Mesendoderm (in vitro differentiated cells): ENCODE measurements at regions not wholly inside any gene's neighbourhood (a gene's known extent, or its start where the extent isn't known, plus 50 kb on each side); places are given as distances from the start of the nearest gene placed in this dataset. TPM values are rescaled to one million over a fixed set of nuclear protein-coding genes. Genes with fewer than 3 reads are reported as not detected.

ENCODE experiments used
- DNase-seq: peaks from one replicate; pipeline ENCODE4 v3.0.0; 2013
- H2AK5ac ChIP-seq: 2 replicates; pipeline ENCODE4 v1.6.1; 2013; ENCODE audit warnings: low read length, inconsistent platforms
- H2BK120ac ChIP-seq: 2 replicates; pipeline ENCODE4 v1.6.1; 2013; ENCODE audit warnings: low read depth, mild to moderate bottlenecking, low read length, moderate library complexity, mixed read lengths
- H2BK15ac ChIP-seq: replicated peaks from 2 replicates; pipeline ENCODE4 v1.6.1; 2013; ENCODE audit warnings: low read depth, mild to moderate bottlenecking, moderate library complexity
- H2BK5ac ChIP-seq: 2 replicates; pipeline ENCODE4 v1.6.1; 2013; ENCODE audit warnings: low read length, inconsistent platforms
- H3K18ac ChIP-seq: 2 replicates; pipeline ENCODE4 v1.6.1; 2013; ENCODE audit warnings: mild to moderate bottlenecking, low read length, mixed read lengths
- H3K23ac ChIP-seq: one replicate; pipeline ENCODE4 v1.6.1; 2013; ENCODE audit warnings: low read length
- H3K27ac ChIP-seq: 2 replicates; pipeline ENCODE4 v1.5.1; 2013; ENCODE audit warnings: low read depth, mild to moderate bottlenecking, inconsistent platforms, low read length, moderate library complexity
- H3K27me3 ChIP-seq: 2 replicates; pipeline ENCODE4 v1.6.1; 2013; ENCODE audit warnings: low read length, control low read depth, mild to moderate bottlenecking, inconsistent platforms; ENCODE audit not compliant: insufficient read depth, poor library complexity
- H3K36me3 ChIP-seq: 2 replicates; pipeline ENCODE4 v1.6.1; 2013; ENCODE audit warnings: low read length, inconsistent platforms; ENCODE audit not compliant: control insufficient read depth, insufficient read depth
- H3K4ac ChIP-seq: one replicate; pipeline ENCODE4 v1.6.1; 2013; ENCODE audit warnings: low read depth, mild to moderate bottlenecking, low read length, moderate library complexity
- H3K4me1 ChIP-seq: 2 replicates; pipeline ENCODE4 v1.6.1; 2013; ENCODE audit warnings: low read depth, low read length, inconsistent platforms; ENCODE audit not compliant: control insufficient read depth
- H3K4me2 ChIP-seq: 2 replicates; pipeline ENCODE4 v1.6.1; 2013; ENCODE audit warnings: low read length
- H3K4me3 ChIP-seq: 2 replicates; pipeline ENCODE4 v1.5.1; 2013; ENCODE audit warnings: mild to moderate bottlenecking, low read length
- H3K56ac ChIP-seq: one replicate; pipeline ENCODE4 v1.6.1; 2013; ENCODE audit warnings: low read length
- H3K79me1 ChIP-seq: 2 replicates; pipeline ENCODE4 v1.6.1; 2013; ENCODE audit warnings: low read length, inconsistent platforms
- H3K79me2 ChIP-seq: 2 replicates; pipeline ENCODE4 v1.6.1; 2013; ENCODE audit warnings: mild to moderate bottlenecking, low read length; ENCODE audit not compliant: control insufficient read depth, insufficient read depth
- H3K9ac ChIP-seq: 2 replicates; pipeline ENCODE4 v1.6.1; 2013; ENCODE audit warnings: low read length, inconsistent platforms
- H4K5ac ChIP-seq: one replicate; pipeline ENCODE4 v1.6.1; 2013; ENCODE audit warnings: low read length
- H4K8ac ChIP-seq: one replicate; pipeline ENCODE4 v1.6.1; 2013; ENCODE audit warnings: low read depth, mild to moderate bottlenecking, control low read depth, low read length, moderate library complexity
- WGBS: extraction: QIAGEN DNeasy Blood & Tissue Kit; methylation state at CpG from one replicate; pipeline ENCODE4 v1.1.7; 2013; ENCODE audit warnings: low lambda C conversion rate, missing lambda C conversion rate; ENCODE audit not compliant: insufficient coverage; ENCODE audit errors: extremely low coverage; 5-methylcytosine and 5-hydroxymethylcytosine counted together
- small RNA-seq: library from polyadenylated mRNA; stranded (forward); fragments of <200 nt; extraction: miRNeasy Mini kit (QIAGEN cat#:217004); gene quantifications from one replicate; pipeline ENCODE3, GENCODE V24; 2013; ENCODE audit not compliant: insufficient read depth

DNA sequence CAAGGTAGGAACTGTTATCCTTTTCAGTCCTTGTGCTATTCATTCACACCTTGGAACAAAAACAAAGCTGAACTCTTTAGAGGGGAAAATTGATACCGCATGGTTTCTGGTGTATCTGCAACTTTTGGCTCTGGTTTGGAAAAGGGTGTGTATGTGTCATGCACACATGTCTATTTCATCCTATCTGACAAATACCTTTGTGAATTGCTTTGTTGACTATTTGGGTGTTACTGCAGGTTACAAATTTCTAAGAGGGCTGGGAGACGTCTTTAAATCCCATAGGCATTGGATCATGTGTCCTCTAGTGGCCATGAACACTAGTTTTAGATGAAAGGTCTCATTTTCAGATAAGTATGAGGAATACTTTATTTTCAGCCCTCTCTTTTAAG, 59.9 kb upstream of the IFNG-AS1 start:
- H3K9ac ChIP-seq, result no peak overlapping the region
- no peak overlapping the region for H3K23ac ChIP-seq
- H2AK5ac ChIP-seq, result no peak overlapping the region
- H2BK120ac ChIP-seq, result no peak overlapping the region
- no peaks in the 10 kb centered on the region for H3K27me3 ChIP-seq
- no peak overlapping the region for H3K27ac ChIP-seq
- no peak overlapping the region for H4K8ac ChIP-seq
- no peak overlapping the region for H2BK15ac ChIP-seq
- H3K79me2 ChIP-seq, result no peaks in the 10 kb centered on the region
- no peak overlapping the region for H3K4me3 ChIP-seq
- no peaks in the 10 kb centered on the region for H3K4me1 ChIP-seq
- no peak for DNase-seq
- H3K79me1 ChIP-seq, result no peaks in the 10 kb centered on the region
- no peak overlapping the region for H3K4ac ChIP-seq
- no peak overlapping the region for H4K5ac ChIP-seq
- no peak overlapping the region for H3K56ac ChIP-seq
- no peak overlapping the region for H3K4me2 ChIP-seq
- H2BK5ac ChIP-seq, result no peak overlapping the region
- WGBS, result no CpG with 5 or more reads among the region's 2 CpGs
- no peaks in the 10 kb centered on the region for H3K36me3 ChIP-seq
- no peak overlapping the region for H3K18ac ChIP-seq

DNA sequence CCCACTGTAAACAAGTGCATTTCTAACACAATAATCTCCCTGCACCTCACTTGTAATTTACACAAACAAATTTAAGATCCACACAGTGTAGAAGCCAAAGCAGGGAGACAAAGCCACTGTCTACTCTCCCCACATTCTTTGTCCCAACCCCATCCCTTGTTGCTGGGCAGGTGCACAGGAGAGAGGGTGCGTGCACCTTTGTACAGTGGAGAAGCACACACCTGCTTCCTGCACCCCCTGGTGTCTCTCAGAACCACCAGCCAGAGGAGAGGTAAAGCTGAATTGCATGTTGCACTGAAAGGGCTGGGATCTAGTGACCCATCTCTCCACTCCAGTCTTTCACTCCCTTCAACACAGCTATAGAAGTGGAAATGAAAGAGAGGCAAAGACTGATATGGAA, 51.4 kb upstream of the IFNG-AS1 start:
- no peak overlapping the region for H3K4me3 ChIP-seq
- no peak overlapping the region for H3K23ac ChIP-seq
- no peaks in the 10 kb centered on the region for H3K27me3 ChIP-seq
- H3K36me3 ChIP-seq, result no peaks in the 10 kb centered on the region
- H3K79me1 ChIP-seq, result no peaks in the 10 kb centered on the region
- H3K4me2 ChIP-seq, result no peak overlapping the region
- no peaks in the 10 kb centered on the region for H3K79me2 ChIP-seq
- H2AK5ac ChIP-seq, result no peak overlapping the region
- H4K8ac ChIP-seq, result no peak overlapping the region
- no peak overlapping the region for H2BK15ac ChIP-seq
- H3K27ac ChIP-seq, result no peak overlapping the region
- no peak overlapping the region for H2BK120ac ChIP-seq
- no peak overlapping the region for H2BK5ac ChIP-seq
- H3K9ac ChIP-seq, result no peak overlapping the region
- H3K56ac ChIP-seq, result no peak overlapping the region
- no CpG with 5 or more reads among the region's 1 CpG for WGBS
- no peak overlapping the region for H3K18ac ChIP-seq
- H3K4ac ChIP-seq, result no peak overlapping the region
- no peak for DNase-seq
- peaks cover 5% of the 10 kb centered on the region for H3K4me1 ChIP-seq
- no peak overlapping the region for H4K5ac ChIP-seq

Small RNAs in the stretch of these regions (small RNA-seq; reads per million reads assigned to genes)
- not detected for gene AC022513.1
